ENCODE measurements at regions not wholly inside any gene's neighbourhood (a gene's known extent, or its start where the extent isn't known, plus 50 kb on each side); places are given as distances from the start of the nearest gene placed in this dataset.

- no peak for TF ChIP-seq POLR2A (IDR thresholded peaks at IDR 0.05; ENCODE audit: low read depth)
- no peak for TF ChIP-seq CTCF (IDR thresholded peaks at IDR 0.05)
- TF ChIP-seq POLR2AphosphoS5 (IDR thresholded peaks at IDR 0.05) = no peak
- no peak for TF ChIP-seq EP300 (IDR thresholded peaks at IDR 0.05)
Measured at GRCh38 chr6:3573670-3574069, 116.8 kb upstream of the SLC22A23 start.

All from esophagus muscularis mucosa (tissue), 4 donors.